H1 (cell line): ENCODE measurements at regions not wholly inside any gene's neighbourhood (a gene's known extent, or its start where the extent isn't known, plus 50 kb on each side); places are given as distances from the start of the nearest gene placed in this dataset.

Source experiments
- CTCF ChIA-PET: fragments of 300-600 bp; sonication (Branson Sonifier 250); formaldehyde crosslinking; loops from one replicate; lab custom pipeline; 2021; ENCODE audit not compliant: partially characterized antibody; lab: Charles Lee
- POLR2A ChIA-PET: fragments of 300-600 bp; sonication (Branson Sonifier 250); formaldehyde crosslinking; loops from one replicate; lab custom pipeline; 2021; ENCODE audit warnings: inconsistent platforms; ENCODE audit not compliant: partially characterized antibody; lab: Charles Lee
- DNase-seq, 2 experiments: peaks; one replicate each; pipeline versions ENCODE4 v3.0.0 to v3.0.0-alpha.2; 2010 to 2022; ENCODE audit warnings: low spot score in 2 of 2, low read depth in 1 of 2, mixed read lengths in 1 of 2
- FAIRE-seq: peaks from 2 replicates; lab custom pipeline; 2011; peaks lifted over from hg19 to GRCh38; lab: Jason Lieb, UNC
- H2AFZ ChIP-seq: 2 replicates; pipeline ENCODE4 v1.8.1; 2012; ENCODE audit warnings: low read length, inconsistent platforms
- H2AK5ac ChIP-seq: 2 replicates; pipeline ENCODE4 v1.6.1; 2013; ENCODE audit warnings: low read depth, low read length
- H2BK120ac ChIP-seq: replicated peaks from 2 replicates; pipeline ENCODE3; 2013; ENCODE audit warnings: low read depth, low read length, inconsistent platforms
- H2BK12ac ChIP-seq: 2 replicates; pipeline ENCODE4 v1.6.1; 2013; ENCODE audit warnings: low read depth, low read length
- H2BK15ac ChIP-seq: 2 replicates; pipeline ENCODE4 v1.6.1; 2013; ENCODE audit warnings: low read length
- H2BK20ac ChIP-seq: 2 replicates; pipeline ENCODE4 v1.6.1; 2013; ENCODE audit warnings: low read length
- H2BK5ac ChIP-seq: 2 replicates; pipeline ENCODE4 v1.6.1; 2013; ENCODE audit warnings: low read depth, low read length
- H3K14ac ChIP-seq: 2 replicates; pipeline ENCODE4 v1.6.1; 2013; ENCODE audit warnings: inconsistent platforms; ENCODE audit not compliant: insufficient read length
- H3K18ac ChIP-seq: 2 replicates; pipeline ENCODE4 v1.6.1; 2013; ENCODE audit warnings: low read length; ENCODE audit errors: extremely low read depth
- H3K23ac ChIP-seq: 2 replicates; pipeline ENCODE4 v1.6.1; 2013; ENCODE audit warnings: inconsistent platforms; ENCODE audit not compliant: insufficient read length
- H3K23me2 ChIP-seq: 2 replicates; pipeline ENCODE4 v1.6.1; 2013; ENCODE audit warnings: low read depth, low read length
- H3K27ac ChIP-seq: 2 replicates; pipeline ENCODE4 v1.6.1; 2011; ENCODE audit warnings: low read depth, low read length, inconsistent platforms
- H3K27me3 ChIP-seq, 4 experiments: replicated peaks in 1 of 4; 1 replicate in 1 of 4; 2 replicates in 3 of 4; pipeline versions ENCODE4 v1.6.1 to v1.8.1; 2011 to 2013; ENCODE audit warnings: low read length in 3 of 4, mild to moderate bottlenecking in 3 of 4, inconsistent platforms in 2 of 4, mixed read lengths in 2 of 4, moderate library complexity in 1 of 4; ENCODE audit not compliant: control insufficient read depth in 3 of 4, insufficient read depth in 3 of 4; ENCODE audit errors: extremely low read depth in 1 of 4
- H3K36me3 ChIP-seq, 4 experiments: 2 replicates each; pipeline versions ENCODE4 v1.6.1 to v1.8.1; 2011 to 2013; ENCODE audit warnings: mild to moderate bottlenecking in 4 of 4, low read length in 3 of 4, moderate library complexity in 2 of 4, control low read depth in 1 of 4, inconsistent platforms in 1 of 4; ENCODE audit not compliant: insufficient read depth in 4 of 4, control insufficient read depth in 2 of 4
- H3K4ac ChIP-seq: replicated peaks from 2 replicates; pipeline ENCODE3; 2013; ENCODE audit warnings: low read length, low read depth, mixed read lengths, inconsistent platforms; ENCODE audit not compliant: insufficient read length
- H3K4me1 ChIP-seq, 4 experiments: replicated peaks in 1 of 4; 1 replicate in 1 of 4; 2 replicates in 3 of 4; pipeline versions ENCODE4 v1.6.1 to v1.8.1; 2011 to 2013; ENCODE audit warnings: low read length in 3 of 4, inconsistent platforms in 2 of 4, mixed read lengths in 1 of 4; ENCODE audit not compliant: insufficient read depth in 4 of 4, control insufficient read depth in 3 of 4
- H3K4me2 ChIP-seq, 2 experiments: 2 replicates each; pipeline versions ENCODE4 v1.6.1 to v1.8.1; 2011 to 2013; ENCODE audit warnings: low read depth in 2 of 2, low read length in 2 of 2, control low read depth in 1 of 2, inconsistent platforms in 1 of 2, mild to moderate bottlenecking in 1 of 2; ENCODE audit not compliant: insufficient read depth in 1 of 2
- H3K4me3 ChIP-seq, 4 experiments: fragments of 200-600, 300-600 bp in 1 of 4; sonication (generic), shearing (Covaris generic), sonication (Bioruptor Twin) in 1 of 4; 2 replicates each; pipeline versions ENCODE4 v1.5.1 to v1.8.1; 2011 to 2016; ENCODE audit warnings: low read length in 4 of 4, low read depth in 3 of 4, control low read depth in 2 of 4, inconsistent platforms in 2 of 4, mild to moderate bottlenecking in 2 of 4, mixed read lengths in 1 of 4, moderate library complexity in 1 of 4; ENCODE audit not compliant: insufficient read depth in 2 of 4; ENCODE audit errors: extremely low read depth in 1 of 4
- H3K56ac ChIP-seq: replicated peaks from 2 replicates; pipeline ENCODE3; 2013; ENCODE audit warnings: low read depth, mild to moderate bottlenecking, mixed read lengths, low read length, inconsistent platforms; ENCODE audit not compliant: insufficient read length
- H3K79me1 ChIP-seq: 2 replicates; pipeline ENCODE4 v1.6.1; 2013; ENCODE audit warnings: low read depth, low read length, control low read depth
- H3K79me2 ChIP-seq, 2 experiments: 2 replicates each; pipeline versions ENCODE4 v1.6.1 to v1.8.1; 2012 to 2013; ENCODE audit warnings: low read length in 2 of 2, mild to moderate bottlenecking in 2 of 2, inconsistent platforms in 1 of 2; ENCODE audit not compliant: insufficient read depth in 2 of 2, control insufficient read depth in 1 of 2
- H3K9ac ChIP-seq, 4 experiments: replicated peaks in 1 of 4; 1 replicate in 1 of 4; 2 replicates in 3 of 4; pipeline versions ENCODE4 v1.6.1 to v1.8.1; 2011 to 2013; ENCODE audit warnings: low read depth in 3 of 4, low read length in 3 of 4, control low read depth in 2 of 4, mild to moderate bottlenecking in 2 of 4, moderate library complexity in 2 of 4, inconsistent platforms in 1 of 4; ENCODE audit errors: extremely low read depth in 1 of 4
- H3K9me3 ChIP-seq, 2 experiments: 2 replicates each; pipeline versions ENCODE4 v1.6.1 to v1.8.1; 2012 to 2013; ENCODE audit warnings: mild to moderate bottlenecking in 2 of 2, moderate library complexity in 2 of 2, control low read depth in 1 of 2, inconsistent platforms in 1 of 2, low read depth in 1 of 2, low read length in 1 of 2, mixed read lengths in 1 of 2; ENCODE audit not compliant: insufficient read depth in 2 of 2
- H4K20me1 ChIP-seq, 2 experiments: replicated peaks in 1 of 2; 2 replicates each; pipeline versions ENCODE3 to v1.8.1; 2011 to 2013; ENCODE audit warnings: inconsistent platforms in 2 of 2, low read length in 2 of 2, mild to moderate bottlenecking in 1 of 2; ENCODE audit not compliant: insufficient read depth in 2 of 2, control insufficient read depth in 1 of 2
- H4K5ac ChIP-seq: 2 replicates; pipeline ENCODE4 v1.6.1; 2013; ENCODE audit warnings: low read length, low read depth, mixed read lengths, inconsistent platforms; ENCODE audit not compliant: insufficient read length
- H4K8ac ChIP-seq: 2 replicates; pipeline ENCODE4 v1.8.0; 2013; ENCODE audit warnings: mild to moderate bottlenecking, moderate library complexity, low read length, inconsistent platforms; ENCODE audit not compliant: insufficient read depth; ENCODE audit errors: extremely low read depth
- H4K91ac ChIP-seq: replicated peaks from 2 replicates; pipeline ENCODE3; 2013; ENCODE audit warnings: low read length, mixed read lengths, inconsistent platforms; ENCODE audit not compliant: insufficient read length
- CEBPB ChIP-seq: IDR thresholded peaks from 2 replicates; pipeline ENCODE4 v1.6.1; 2012; ENCODE audit warnings: low read depth, low read length
- SUZ12 ChIP-seq: fragments of 200-600 bp; sonication (generic); IDR thresholded peaks from 2 replicates; pipeline ENCODE4 v1.6.1; 2012; ENCODE audit warnings: mild to moderate bottlenecking, inconsistent platforms, low read length, moderate library complexity, mixed read lengths
- WGBS, 2 experiments: shearing (Covaris generic) in 1 of 2; methylation state at CpG; one replicate each; pipeline versions ENCODE4 v1.1.6 to v1.1.7; 2013 to 2015; ENCODE audit warnings: low lambda C conversion rate in 2 of 2, mixed read lengths in 2 of 2, inconsistent platforms in 1 of 2, low coverage in 1 of 2, missing lambda C conversion rate in 1 of 2; ENCODE audit not compliant: insufficient replicate concordance in 2 of 2, insufficient coverage in 1 of 2, insufficient read length in 1 of 2; ENCODE audit errors: extremely low coverage in 1 of 2, missing lambda C conversion rate in 1 of 2; 5-methylcytosine and 5-hydroxymethylcytosine counted together

DNA sequence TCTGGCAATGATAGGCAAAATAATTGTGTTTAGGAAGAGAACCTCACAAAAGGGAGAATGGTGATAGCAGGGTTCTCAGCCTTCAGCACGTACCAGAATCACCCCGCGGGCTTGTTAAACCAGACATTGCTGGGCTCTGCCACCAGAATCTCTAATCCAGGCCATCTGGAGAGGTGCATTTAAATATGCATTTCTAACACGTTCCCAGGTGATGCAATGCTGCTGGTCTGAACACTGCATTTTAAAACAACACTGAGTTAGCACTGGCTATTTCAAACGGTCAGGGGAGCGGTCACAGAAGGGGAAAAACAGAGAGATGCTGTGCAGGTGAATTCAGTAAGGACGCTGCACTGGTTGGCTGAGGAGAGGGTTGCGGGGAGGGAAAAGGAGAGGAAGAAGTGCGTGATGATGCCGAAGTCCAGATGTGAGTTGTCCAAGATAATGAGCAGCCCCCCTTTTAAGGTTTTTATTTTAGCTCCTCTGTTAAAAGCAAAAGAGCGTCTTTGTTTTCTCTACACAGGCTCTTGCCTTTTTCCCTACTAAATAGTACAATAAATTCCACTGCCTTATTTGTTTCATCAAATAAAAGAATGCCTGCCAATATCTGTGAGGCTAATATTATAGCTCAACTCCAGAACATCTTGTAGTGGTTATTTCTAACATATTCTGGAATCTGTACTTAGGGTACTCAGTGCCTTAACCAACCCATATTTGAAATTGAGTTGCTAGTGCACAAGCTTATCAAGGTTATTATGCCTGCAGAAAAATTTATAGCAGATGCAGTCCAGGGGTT, 109.6 kb upstream of the POU2AF2 start:
- no peaks in the 10 kb centered on the region for H3K27me3 ChIP-seq
- POLR2A ChIA-PET: interaction anchor here (0.7 to 1.1 kb wide), 2 partner anchors 18 to 34 kb away, joined by 3 read pairs; no protein-coding TSS in a partner anchor
- no peak for FAIRE-seq
- H3K23ac ChIP-seq: no peak overlapping the region
- H2BK12ac ChIP-seq: no peak overlapping the region
- H3K4ac ChIP-seq: no peak overlapping the region
- no peaks in the 10 kb centered on the region for H3K23me2 ChIP-seq
- no peak overlapping the region for H2BK5ac ChIP-seq
- no peak for DNase-seq
- no peaks in the 10 kb centered on the region for H3K79me2 ChIP-seq
- TF ChIP-seq SUZ12 (no peak), CEBPB (peak; percentile 20; the same call in 1 of the 2 replicates)
- TF ChIP-seq, all 59 proteins: peak for 1
- Histone ChIP-seq H2BK120ac (no peak overlapping the region), H3K36me3 (no peaks in the 10 kb centered on the region), H3K4me2 (no peak overlapping the region), H3K4me3 (no peak overlapping the region), H4K5ac (no peak overlapping the region), H2AK5ac (no peak overlapping the region), H3K14ac (no peak overlapping the region), H2AFZ (peak overlapping the region; percentile 35; the same call in 1 of the 2 replicates), H2BK15ac (no peak overlapping the region), H3K18ac (no peak overlapping the region), H3K9me3 (no peaks in the 10 kb centered on the region), H3K27ac (no peak overlapping the region), H4K8ac (no peak overlapping the region), H3K9ac (no peak overlapping the region; a peak in 2 of 7 replicates), H2BK20ac (no peak overlapping the region), H4K20me1 (no peaks in the 10 kb centered on the region), H3K79me1 (no peaks in the 10 kb centered on the region), H3K56ac (no peak overlapping the region), H3K4me1 (peaks cover 0 to 3% (median 1%) of the 10 kb centered on the region in 4 experiments; a peak in 3 of 7 replicates), H4K91ac (no peak overlapping the region)
- CTCF ChIA-PET: no interaction called here
- 77% methylated on average over 11 of the region's 11 CpGs; no CpG with 5 or more reads in 1 of the 2 experiments for whole genome bisulfite sequencing, 2 experiments
